ENCODE measurements at regions not wholly inside any gene's neighbourhood (a gene's known extent, or its start where the extent isn't known, plus 50 kb on each side); places are given as distances from the start of the nearest gene placed in this dataset.

DNA sequence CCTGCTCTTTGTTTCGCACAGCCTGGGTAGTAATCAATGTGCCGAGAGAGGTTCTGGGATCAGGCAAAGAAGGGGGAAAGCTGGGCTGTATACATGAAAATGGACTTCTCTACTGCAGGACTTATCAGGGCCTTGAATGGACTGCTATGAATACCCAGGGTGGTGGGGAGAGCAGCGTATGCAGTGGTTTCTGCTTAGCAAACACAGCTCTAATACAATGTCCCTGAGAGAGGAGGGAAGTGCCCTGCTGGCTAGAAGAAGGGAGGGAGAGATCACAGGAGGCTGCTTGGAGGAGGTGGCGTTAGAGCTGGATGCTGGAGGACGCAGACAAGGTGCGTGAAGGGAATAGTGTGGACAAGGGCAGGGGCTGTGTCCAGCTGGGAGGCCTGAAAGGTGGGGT is 116.1 kb downstream of the PTPRS start:
- no peak overlapping the region for H3K4me2 ChIP-seq (ENCODE audit: low read depth, low read length)
- H3K79me2 ChIP-seq (ENCODE audit: insufficient read depth, low read length) = no peaks in the 10 kb centered on the region
- no peak overlapping the region for H3K27ac ChIP-seq (ENCODE audit: extremely low read length, insufficient read depth, low read length)
- no peaks in the 10 kb centered on the region for H4K20me1 ChIP-seq (ENCODE audit: insufficient read depth, low read length)
- no peak overlapping the region for H2AFZ ChIP-seq (ENCODE audit: low read length)
- WGBS (ENCODE audit: low lambda C conversion rate) = 95% methylated on average over 6 of the region's 6 CpGs
- H3K27me3 ChIP-seq (ENCODE audit: control insufficient read depth in 1 of 2, insufficient read depth in 2 of 2, low read length in 2 of 2) = no peaks in the 10 kb centered on the region
- BruUV-seq (replicated peaks) = no TSS peak
- H3K4me3 ChIP-seq (replicated peaks in 1 of 3; ENCODE audit: insufficient read depth in 1 of 3, low read depth in 2 of 3, low read length in 3 of 3) = no peak overlapping the region
- ChIA-PET POLR2A (no interaction called here), CTCF (ENCODE audit: low intra/inter-chr PET ratio, low total read pairs) (no interaction called here)
- peaks cover 1 to 17% of the 10 kb centered on the region in 2 experiments; a peak in 4 of 5 replicates for H3K36me3 ChIP-seq (replicated peaks in 1 of 2; ENCODE audit: control insufficient read depth in 1 of 2, insufficient read depth in 2 of 2, low read length in 2 of 2)
- no peak for TF ChIP-seq PAF1 (CRISPR knock-in tag; IDR thresholded peaks at IDR 0.05)
- TF ChIP-seq ZNF10 (CRISPR knock-in tag; IDR thresholded peaks at IDR 0.05; ENCODE audit: borderline replicate concordance, low read depth) = no peak
- TF ChIP-seq SRSF1 (optimal IDR thresholded peaks at IDR 0.05; ENCODE audit: low read depth, low read length) = no peak
- no peak for TF ChIP-seq IRX3 (CRISPR knock-in tag; IDR thresholded peaks at IDR 0.05; ENCODE audit: borderline replicate concordance, low read depth)
- no peak for TF ChIP-seq NFIB (CRISPR knock-in tag; IDR thresholded peaks at IDR 0.05; ENCODE audit: borderline replicate concordance)
- TF ChIP-seq ZFY (CRISPR knock-in tag; IDR thresholded peaks at IDR 0.05) = no peak
- TF ChIP-seq ZNF605 (CRISPR knock-in tag; IDR thresholded peaks at IDR 0.05) = no peak
- no peak for TF ChIP-seq ZNF256 (CRISPR knock-in tag; conservative IDR thresholded peaks at IDR 0.05)
- TF ChIP-seq ZBTB21 (CRISPR knock-in tag; IDR thresholded peaks at IDR 0.05) = no peak
- TF ChIP-seq TEAD3 (CRISPR knock-in tag; optimal IDR thresholded peaks at IDR 0.05; ENCODE audit: borderline replicate concordance) = no peak
- no peak for TF ChIP-seq ARID4A (CRISPR knock-in tag; IDR thresholded peaks at IDR 0.05; ENCODE audit: borderline replicate concordance)
- TF ChIP-seq NR2F6 (IDR thresholded peaks at IDR 0.05) = no peak
- no peak for TF ChIP-seq NR2F6 (CRISPR knock-in tag; IDR thresholded peaks at IDR 0.05)
- TF ChIP-seq, protein P1, sequence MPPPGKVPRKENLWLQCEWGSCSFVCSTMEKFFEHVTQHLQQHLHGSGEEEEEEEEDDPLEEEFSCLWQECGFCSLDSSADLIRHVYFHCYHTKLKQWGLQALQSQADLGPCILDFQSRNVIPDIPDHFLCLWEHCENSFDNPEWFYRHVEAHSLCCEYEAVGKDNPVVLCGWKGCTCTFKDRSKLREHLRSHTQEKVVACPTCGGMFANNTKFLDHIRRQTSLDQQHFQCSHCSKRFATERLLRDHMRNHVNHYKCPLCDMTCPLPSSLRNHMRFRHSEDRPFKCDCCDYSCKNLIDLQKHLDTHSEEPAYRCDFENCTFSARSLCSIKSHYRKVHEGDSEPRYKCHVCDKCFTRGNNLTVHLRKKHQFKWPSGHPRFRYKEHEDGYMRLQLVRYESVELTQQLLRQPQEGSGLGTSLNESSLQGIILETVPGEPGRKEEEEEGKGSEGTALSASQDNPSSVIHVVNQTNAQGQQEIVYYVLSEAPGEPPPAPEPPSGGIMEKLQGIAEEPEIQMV (CRISPR knock-in tag; IDR thresholded peaks at IDR 0.05; ENCODE audit: low read depth) = no peak
- no peak for TF ChIP-seq TBP (CRISPR knock-in tag; IDR thresholded peaks at IDR 0.05)
- TF ChIP-seq ZNF790 (CRISPR knock-in tag; IDR thresholded peaks at IDR 0.05; ENCODE audit: borderline replicate concordance) = no peak
- no peak for TF ChIP-seq KLF13 (CRISPR knock-in tag; IDR thresholded peaks at IDR 0.05)
- TF ChIP-seq ARNT (IDR thresholded peaks at IDR 0.05) = no peak
- TF ChIP-seq ATF6 (CRISPR knock-in tag; conservative IDR thresholded peaks at IDR 0.05) = no peak
- TF ChIP-seq HOXD1 (CRISPR knock-in tag; IDR thresholded peaks at IDR 0.05) = no peak
- TF ChIP-seq AKAP8 (CRISPR knock-in tag; IDR thresholded peaks at IDR 0.05) = no peak
- FAIRE-seq = no peak
- in situ Hi-C loops (cut with HindIII; ENCODE audit: extremely low pct_ligation_motif_present, low pct_unique_long_range_greater_than_20kb) (no loop called here), intact Hi-C loops (cut with micrococcal nuclease; ENCODE audit: unreplicated experiment) (no loop called here)
- H3K9ac ChIP-seq (ENCODE audit: insufficient read depth, low read depth, low read length) = no peak overlapping the region
- H3K9me3 ChIP-seq (ENCODE audit: low read length) = no peaks in the 10 kb centered on the region
- DNase-seq (ENCODE audit: low spot score) = no peak
- no peak for ATAC-seq
- H3K4me1 ChIP-seq (ENCODE audit: insufficient read depth, low read length) = no peaks in the 10 kb centered on the region

Measured in HepG2 (cell line).